Endothelial cell of umbilical vein (primary cell): ENCODE measurements at regions not wholly inside any gene's neighbourhood (a gene's known extent, or its start where the extent isn't known, plus 50 kb on each side); places are given as distances from the start of the nearest gene placed in this dataset.

Experiments
- BruUV-seq: library from RNA; stranded (reverse); fragments of 400-500 nt; replicated peaks from 2 replicates; lab custom pipeline; 2021; lab: Mats Ljungman, UMichigan
- CTCF ChIA-PET: fragments of 300-600, 350-600 bp; sonication (Branson Sonifier 250); formaldehyde crosslinking; loops from one replicate; lab custom pipeline; 2021; ENCODE audit warnings: antibody characterized with exemption, inconsistent platforms; lab: Charles Lee
- POLR2A ChIA-PET: fragments of 300-600, 350-600 bp; sonication (Branson Sonifier 250); formaldehyde crosslinking; loops from one replicate; lab custom pipeline; 2021; ENCODE audit warnings: antibody characterized with exemption, inconsistent platforms; lab: Charles Lee
- DNase-seq: peaks from one replicate; pipeline ENCODE4 v3.0.0-alpha.2; 2011; ENCODE audit warnings: low read depth, low spot score
- FAIRE-seq: peaks from 2 replicates; lab custom pipeline; 2011; peaks lifted over from hg19 to GRCh38; lab: Jason Lieb, UNC
- H2AFZ ChIP-seq: 2 replicates; pipeline ENCODE4 v1.6.0; 2012; ENCODE audit warnings: low read depth, low read length, control low read depth, inconsistent platforms
- H3K27ac ChIP-seq: 2 replicates; pipeline ENCODE4 v1.5.1; 2011; ENCODE audit warnings: low read depth, mild to moderate bottlenecking, control low read depth, low read length, moderate library complexity; ENCODE audit not compliant: insufficient read depth
- H3K27me3 ChIP-seq, 2 experiments: 2 replicates each; pipeline versions ENCODE4 v1.6.0 to v1.6.1; 2011; ENCODE audit warnings: low read length in 2 of 2, mixed read lengths in 1 of 2; ENCODE audit not compliant: control insufficient read depth in 2 of 2, insufficient read depth in 2 of 2
- H3K36me3 ChIP-seq, 2 experiments: 2 replicates in 1 of 2; 3 replicates in 1 of 2; pipeline ENCODE4 v1.5.1; 2011; ENCODE audit warnings: low read length in 2 of 2, mild to moderate bottlenecking in 1 of 2, moderate library complexity in 1 of 2; ENCODE audit not compliant: control insufficient read depth in 2 of 2, insufficient read depth in 2 of 2; ENCODE audit errors: extremely low read depth in 1 of 2
- H3K4me1 ChIP-seq: 3 replicates; pipeline ENCODE4 v1.5.1; 2011; ENCODE audit warnings: mild to moderate bottlenecking, low read length; ENCODE audit not compliant: control insufficient read depth, insufficient read depth; ENCODE audit errors: extremely low read depth
- H3K4me2 ChIP-seq: 2 replicates; pipeline ENCODE4 v1.6.1; 2011; ENCODE audit warnings: low read length, control low read depth, mixed read lengths; ENCODE audit not compliant: insufficient read depth
- H3K4me3 ChIP-seq, 3 experiments: fragments of 200-600 bp in 1 of 3; sonication (generic), shearing (Covaris generic) in 1 of 3; replicated peaks in 1 of 3; 2 replicates each; pipeline ENCODE4 v1.5.1; 2011 to 2016; ENCODE audit warnings: control low read depth in 3 of 3, low read length in 3 of 3, mild to moderate bottlenecking in 2 of 3, inconsistent platforms in 1 of 3, low read depth in 1 of 3, moderate library complexity in 1 of 3; ENCODE audit not compliant: insufficient read depth in 1 of 3
- H3K79me2 ChIP-seq: 2 replicates; pipeline ENCODE4 v1.6.0; 2012; ENCODE audit warnings: low read length, inconsistent platforms; ENCODE audit not compliant: control insufficient read depth, insufficient read depth
- H3K9ac ChIP-seq: replicated peaks from 2 replicates; pipeline ENCODE3; 2011; ENCODE audit warnings: low read length, control low read depth; ENCODE audit not compliant: insufficient read depth; ENCODE audit errors: extremely low read depth
- H3K9me1 ChIP-seq: replicated peaks from 3 replicates; pipeline ENCODE4 v1.6.0; 2011; ENCODE audit warnings: mild to moderate bottlenecking, low read length; ENCODE audit not compliant: control insufficient read depth, insufficient read depth; ENCODE audit errors: extremely low read depth
- H3K9me3 ChIP-seq: replicated peaks from 2 replicates; pipeline ENCODE4 v1.5.1; 2012; ENCODE audit warnings: low read length, inconsistent platforms; ENCODE audit not compliant: control insufficient read depth, insufficient read depth
- H4K20me1 ChIP-seq: replicated peaks from 2 replicates; pipeline ENCODE3; 2011; ENCODE audit warnings: mild to moderate bottlenecking, low read length; ENCODE audit not compliant: control insufficient read depth, insufficient read depth; ENCODE audit errors: extremely low read depth
- EZH2 ChIP-seq: IDR thresholded peaks from 2 replicates; pipeline ENCODE4 v1.6.1; 2012; ENCODE audit warnings: borderline replicate concordance, low read depth, mild to moderate bottlenecking, moderate library complexity, low read length, inconsistent platforms; ENCODE audit not compliant: severe bottlenecking
- FOS ChIP-seq: IDR thresholded peaks from 2 replicates; pipeline ENCODE4 v1.6.1; 2011; ENCODE audit warnings: mild to moderate bottlenecking, low read length, moderate library complexity, borderline replicate concordance; ENCODE audit not compliant: insufficient read depth
- GATA2 ChIP-seq: IDR thresholded peaks from 2 replicates; pipeline ENCODE4 v1.7.0; 2011; ENCODE audit warnings: low read depth, mild to moderate bottlenecking, moderate library complexity, mixed read lengths, low read length; ENCODE audit not compliant: insufficient read length, insufficient read depth
- MAX ChIP-seq: IDR thresholded peaks from 2 replicates; pipeline ENCODE4 v1.6.1; 2011; ENCODE audit not compliant: insufficient read depth, insufficient read length
- MYC ChIP-seq: IDR thresholded peaks from one replicate; pipeline ENCODE4 v1.6.1; 2011; ENCODE audit warnings: mild to moderate bottlenecking, low read depth, low read length
- POLR2AphosphoS5 ChIP-seq: IDR thresholded peaks from 2 replicates; pipeline ENCODE4 v1.6.1; 2012; ENCODE audit warnings: low read depth, mild to moderate bottlenecking, control low read depth, low read length, moderate library complexity; ENCODE audit not compliant: insufficient read depth
- dilution Hi-C: fragments of 300-500 bp; cut with MboI; formaldehyde crosslinking; loops from one replicate; pipeline ENCODE4 v1.15.0; 2019; ENCODE audit warnings: low sequenced_read_pairs; ENCODE audit not compliant: extremely low pct_ligation_motif_present
- intact Hi-C: fragments of 100-400 bp; cut with micrococcal nuclease; formaldehyde crosslinking; loops from one replicate; pipeline ENCODE4 v1.10.0; 2022

- no peaks in the 10 kb centered on the region for H3K27me3 ChIP-seq
- H3K36me3 ChIP-seq: no peaks in the 10 kb centered on the region
- dilution Hi-C loops (no loop called here), intact Hi-C loops (no loop called here)
- no peak overlapping the region for H3K4me3 ChIP-seq
- TF ChIP-seq MYC (no peak), POLR2AphosphoS5 (no peak), EZH2 (no peak), FOS (no peak)
- H3K9me3 ChIP-seq: no peaks in the 10 kb centered on the region
- H3K4me2 ChIP-seq: no peak overlapping the region
- H3K9ac ChIP-seq: no peak overlapping the region
- H3K79me2 ChIP-seq: no peaks in the 10 kb centered on the region
- no TSS peak for BruUV-seq
- ChIA-PET POLR2A (no interaction called here), CTCF (no interaction called here)
- no peaks in the 10 kb centered on the region for H3K9me1 ChIP-seq
- no peaks in the 10 kb centered on the region for H3K4me1 ChIP-seq
- H3K27ac ChIP-seq: no peak overlapping the region
- FAIRE-seq (no peak), DNase-seq (no peak)
- H2AFZ ChIP-seq: no peak overlapping the region
- H4K20me1 ChIP-seq: no peaks in the 10 kb centered on the region
Observed at GRCh38 chr11:134604886-134605285, 192.8 kb upstream of the B3GAT1 start.

GRCh38 chr11:134599299-134599771 is 187.3 kb upstream of the B3GAT1 start:
- Histone ChIP-seq H3K4me3 (no peak overlapping the region), H4K20me1 (no peaks in the 10 kb centered on the region), H3K9me3 (no peaks in the 10 kb centered on the region), H2AFZ (no peak overlapping the region), H3K79me2 (no peaks in the 10 kb centered on the region), H3K4me1 (no peaks in the 10 kb centered on the region), H3K27me3 (no peaks in the 10 kb centered on the region), H3K9ac (no peak overlapping the region), H3K36me3 (no peaks in the 10 kb centered on the region), H3K4me2 (no peak overlapping the region), H3K9me1 (no peaks in the 10 kb centered on the region), H3K27ac (no peak overlapping the region)
- FAIRE-seq: no peak
- intact Hi-C loops: no loop called here
- dilution Hi-C loops: no loop called here
- no peak for TF ChIP-seq MAX
- TF ChIP-seq GATA2: no peak
- CTCF ChIA-PET: no interaction called here
- BruUV-seq: no TSS peak
- DNase-seq: no peak
- POLR2A ChIA-PET: no interaction called here
